Stomach smooth muscle (tissue), 2 donors: ENCODE measurements at regions not wholly inside any gene's neighbourhood (a gene's known extent, or its start where the extent isn't known, plus 50 kb on each side); places are given as distances from the start of the nearest gene placed in this dataset.

Source experiments
- H3K27ac ChIP-seq: one replicate; pipeline ENCODE4 v1.7.0; 2013; ENCODE audit warnings: mild to moderate bottlenecking, low read length, inconsistent platforms
- H3K27me3 ChIP-seq, 2 donors: one replicate each; pipeline ENCODE4 v1.7.0; 2013; ENCODE audit warnings: low read length in 2 of 2; ENCODE audit not compliant: insufficient read depth in 2 of 2, control insufficient read depth in 1 of 2
- H3K36me3 ChIP-seq, 2 donors: one replicate each; pipeline ENCODE4 v1.7.0; 2013; ENCODE audit warnings: low read length in 2 of 2; ENCODE audit not compliant: control insufficient read depth in 2 of 2, insufficient read depth in 2 of 2
- H3K4me1 ChIP-seq: one replicate; pipeline ENCODE4 v1.7.0; 2013; ENCODE audit warnings: low read length; ENCODE audit not compliant: control insufficient read depth, insufficient read depth
- H3K4me3 ChIP-seq, 2 donors: one replicate each; pipeline ENCODE4 v1.7.0; 2013; ENCODE audit warnings: low read length in 2 of 2
- H3K9ac ChIP-seq, 2 donors: one replicate each; pipeline ENCODE4 v1.7.0; 2013; ENCODE audit warnings: low read length in 2 of 2, mild to moderate bottlenecking in 1 of 2
- H3K9me3 ChIP-seq, 2 donors: one replicate each; pipeline ENCODE4 v1.7.0; 2013; ENCODE audit warnings: low read length in 2 of 2; ENCODE audit not compliant: control insufficient read depth in 2 of 2
- donor health status: healthy.
- donor health status: Pancreatic carcinoma.

DNA sequence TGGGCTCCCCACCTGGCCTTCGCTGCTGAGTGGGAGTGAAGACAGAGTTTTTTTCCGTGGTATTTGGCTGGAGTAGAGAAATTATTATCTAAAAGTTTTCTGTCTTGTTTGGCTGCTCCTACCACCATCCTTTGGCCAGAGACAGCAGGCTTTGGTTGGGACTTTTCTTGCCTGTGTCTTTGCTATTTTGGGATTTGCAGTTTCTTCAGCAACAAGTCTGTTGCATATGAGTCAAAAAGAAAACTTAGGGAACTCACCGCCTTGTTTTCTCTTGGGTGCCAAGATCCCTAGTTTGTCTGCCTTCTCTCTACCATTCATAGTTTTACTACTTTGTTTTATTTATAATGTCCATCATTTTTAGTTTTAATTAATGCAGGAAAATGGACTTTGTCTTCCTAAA lies 683.8 kb downstream of the DOK5 start:
- no peaks in the 10 kb centered on the region for H3K27me3 ChIP-seq

GRCh38 chr20:55158446-55158845 lies 683.1 kb downstream of the DOK5 start:
- Histone ChIP-seq H3K9ac (no peak overlapping the region), H3K36me3 (no peaks in the 10 kb centered on the region), H3K27me3 (no peaks in the 10 kb centered on the region), H3K4me3 (no peak overlapping the region), H3K9me3 (no peaks in the 10 kb centered on the region), H3K27ac (no peak overlapping the region), H3K4me1 (no peaks in the 10 kb centered on the region)

More for the DNA sequence above, 683.8 kb downstream of the DOK5 start:
- Histone ChIP-seq H3K27ac (no peak overlapping the region), H3K4me3 (no peak overlapping the region), H3K9ac (no peak overlapping the region), H3K4me1 (no peaks in the 10 kb centered on the region), H3K36me3 (no peaks in the 10 kb centered on the region), H3K9me3 (no peaks in the 10 kb centered on the region)

DNA sequence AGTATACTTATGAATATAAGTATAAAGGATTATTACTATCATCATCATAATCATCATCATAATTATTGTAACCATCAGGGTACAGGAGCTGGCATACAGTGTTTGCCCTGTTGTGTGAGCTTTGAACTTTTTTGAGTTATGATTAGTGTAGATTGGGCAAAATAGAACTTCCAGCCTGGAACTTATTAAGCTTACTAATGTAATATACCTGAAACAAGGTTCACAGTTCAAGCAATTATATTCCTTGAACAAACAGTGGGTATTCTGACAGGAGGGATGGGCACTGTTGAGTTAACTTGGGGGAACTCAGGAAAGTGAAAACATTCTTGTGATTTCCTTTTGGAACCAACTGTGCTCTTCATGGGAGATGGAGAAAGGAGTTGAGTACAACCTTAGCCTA lies 680.0 kb downstream of the DOK5 start:
- H3K27me3 ChIP-seq = no peaks in the 10 kb centered on the region
- H3K9ac ChIP-seq = no peak overlapping the region
- H3K4me3 ChIP-seq = no peak overlapping the region
- H3K9me3 ChIP-seq = no peaks in the 10 kb centered on the region
- no peaks in the 10 kb centered on the region for H3K36me3 ChIP-seq
- H3K4me1 ChIP-seq = no peaks in the 10 kb centered on the region
- no peak overlapping the region for H3K27ac ChIP-seq

- Histone ChIP-seq H3K9ac (no peak overlapping the region), H3K27ac (no peak overlapping the region), H3K9me3 (no peaks in the 10 kb centered on the region), H3K36me3 (no peaks in the 10 kb centered on the region), H3K27me3 (no peaks in the 10 kb centered on the region), H3K4me3 (no peak overlapping the region), H3K4me1 (no peaks in the 10 kb centered on the region)
Observed at GRCh38 chr20:55153001-55153645, 677.7 kb downstream of the DOK5 start.

GRCh38 chr20:55151171-55151570 lies 675.8 kb downstream of the DOK5 start:
- Histone ChIP-seq H3K4me1 (no peaks in the 10 kb centered on the region), H3K36me3 (no peaks in the 10 kb centered on the region), H3K9me3 (no peaks in the 10 kb centered on the region), H3K4me3 (no peak overlapping the region), H3K9ac (no peak overlapping the region), H3K27me3 (no peaks in the 10 kb centered on the region), H3K27ac (no peak overlapping the region)

- Histone ChIP-seq H3K36me3 (no peaks in the 10 kb centered on the region), H3K9ac (no peak overlapping the region), H3K9me3 (no peaks in the 10 kb centered on the region), H3K27me3 (no peaks in the 10 kb centered on the region), H3K27ac (no peak overlapping the region), H3K4me1 (no peaks in the 10 kb centered on the region), H3K4me3 (no peak overlapping the region)
Observed at GRCh38 chr20:55143601-55144000, 668.2 kb downstream of the DOK5 start.

DNA sequence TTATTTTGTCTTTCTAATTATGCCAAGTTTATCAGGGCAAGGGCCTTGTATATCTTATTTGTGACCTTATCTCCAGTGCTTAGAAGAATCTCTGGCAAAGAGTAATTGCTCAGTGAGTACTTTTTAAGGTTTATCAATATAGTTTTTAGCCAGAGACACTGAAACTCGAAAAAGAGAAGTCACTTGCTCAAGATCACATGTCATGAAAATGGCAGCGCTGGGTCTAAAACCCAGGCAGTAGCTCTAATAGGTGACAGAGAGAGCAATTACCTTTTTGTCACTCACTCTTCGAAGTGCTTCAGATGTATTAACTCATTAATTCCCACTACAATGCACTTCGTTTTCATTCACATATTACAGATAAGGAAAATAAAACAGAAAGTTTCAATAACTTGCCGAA lies 667.5 kb downstream of the DOK5 start:
- H3K27ac ChIP-seq = no peak overlapping the region
- no peaks in the 10 kb centered on the region for H3K9me3 ChIP-seq
- H3K27me3 ChIP-seq = no peaks in the 10 kb centered on the region
- H3K9ac ChIP-seq = no peak overlapping the region
- H3K4me3 ChIP-seq = no peak overlapping the region
- H3K36me3 ChIP-seq = no peaks in the 10 kb centered on the region
- H3K4me1 ChIP-seq = no peaks in the 10 kb centered on the region

GRCh38 chr20:55140631-55141030 lies 665.2 kb downstream of the DOK5 start:
- no peak overlapping the region for H3K9ac ChIP-seq
- no peaks in the 10 kb centered on the region for H3K9me3 ChIP-seq
- no peak overlapping the region for H3K4me3 ChIP-seq
- no peaks in the 10 kb centered on the region for H3K4me1 ChIP-seq
- H3K27me3 ChIP-seq = no peaks in the 10 kb centered on the region
- no peak overlapping the region for H3K27ac ChIP-seq
- no peaks in the 10 kb centered on the region for H3K36me3 ChIP-seq

DNA sequence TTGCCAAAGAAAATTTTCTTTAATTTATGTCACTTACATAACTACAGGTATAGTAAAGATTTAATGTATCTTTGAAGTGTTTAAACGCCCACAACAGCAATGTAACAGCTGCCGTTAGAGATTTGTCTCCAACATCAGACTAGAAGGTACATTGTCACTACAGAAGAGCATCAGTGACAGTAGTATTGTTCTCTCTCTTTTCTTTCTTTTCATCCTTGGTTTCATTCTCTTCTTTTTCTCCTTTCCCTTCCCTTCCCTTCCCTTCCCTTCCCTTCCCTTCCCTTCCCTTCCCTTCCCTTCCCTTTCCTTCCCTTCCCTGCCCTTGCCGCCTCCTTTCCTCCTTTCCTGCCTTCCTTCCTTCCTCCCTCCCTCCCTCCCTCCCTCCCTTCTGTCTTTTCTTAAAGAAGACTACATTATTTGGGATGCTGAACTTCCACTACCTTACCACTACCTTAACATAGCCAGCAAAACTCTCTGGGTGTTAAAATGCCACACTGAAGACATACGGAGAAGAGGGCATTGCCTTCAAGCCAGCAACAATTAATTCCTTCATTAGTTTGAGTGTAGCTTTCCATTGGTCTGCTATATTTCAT lies 663.9 kb downstream of the DOK5 start:
- Histone ChIP-seq H3K9me3 (no peaks in the 10 kb centered on the region), H3K4me1 (no peaks in the 10 kb centered on the region), H3K27me3 (no peaks in the 10 kb centered on the region), H3K4me3 (no peak overlapping the region), H3K9ac (no peak overlapping the region), H3K27ac (no peak overlapping the region), H3K36me3 (no peaks in the 10 kb centered on the region)

GRCh38 chr20:55135923-55136322 lies 660.5 kb downstream of the DOK5 start:
- Histone ChIP-seq H3K36me3 (no peaks in the 10 kb centered on the region), H3K4me1 (no peaks in the 10 kb centered on the region), H3K27me3 (no peaks in the 10 kb centered on the region), H3K9me3 (no peaks in the 10 kb centered on the region), H3K27ac (no peak overlapping the region), H3K9ac (no peak overlapping the region), H3K4me3 (no peak overlapping the region)

GRCh38 chr20:55132523-55132922 lies 657.1 kb downstream of the DOK5 start:
- H3K9me3 ChIP-seq = no peaks in the 10 kb centered on the region

More at GRCh38 chr20:55132523-55132922, 657.1 kb downstream of the DOK5 start:
- Histone ChIP-seq H3K4me1 (no peaks in the 10 kb centered on the region), H3K27ac (no peak overlapping the region), H3K9ac (no peak overlapping the region), H3K36me3 (no peaks in the 10 kb centered on the region), H3K27me3 (no peaks in the 10 kb centered on the region), H3K4me3 (no peak overlapping the region)
